A549 (cell line): ENCODE measurements at regions not wholly inside any gene's neighbourhood (a gene's known extent, or its start where the extent isn't known, plus 50 kb on each side); places are given as distances from the start of the nearest gene placed in this dataset.
"Not testable (repeated sequence)": the region's sequence is repeated elsewhere in the genome, so short reads cannot be mapped to it uniquely, and the experiment has no call there.

Experiments used
- ATAC-seq, 2 experiments: fragments of 200-7000 bp in 1 of 2; fragments of >200 bp in 1 of 2; cut with Nextera tagmentation in 1 of 2; cut with Tn5 transposase in 1 of 2; 3 replicates each; pipeline versions ENCODE4 v1.8.0 to v1.9.1; 2018 to 2020; ENCODE audit warnings: mild to moderate bottlenecking in 1 of 2, moderate library complexity in 1 of 2
- CTCF ChIA-PET: fragments of 300-600 bp; sonication (Branson Sonifier 250); formaldehyde crosslinking; extraction: SDS; loops from one replicate; lab custom pipeline; 2021; ENCODE audit warnings: antibody characterized with exemption, inconsistent platforms; lab: Yijun Ruan, JAX
- POLR2A ChIA-PET: fragments of 350-600 bp; formaldehyde crosslinking; extraction: SDS; loops from one replicate; lab custom pipeline; 2021; ENCODE audit warnings: antibody characterized with exemption, inconsistent platforms; lab: Yijun Ruan, JAX
- DNase-seq, 2 experiments: peaks; one replicate each; pipeline versions ENCODE4 v3.0.0 to v3.0.0-alpha.2; 2011 to 2016; ENCODE audit warnings: low read depth in 1 of 2, low spot score in 1 of 2
- FAIRE-seq: peaks from 2 replicates; lab custom pipeline; 2011; peaks lifted over from hg19 to GRCh38; lab: Jason Lieb, UNC
- H3K27ac ChIP-seq, 2 experiments: fragments of >200 bp; sonication (Bioruptor Twin); formaldehyde crosslinking; 3 replicates each; pipeline ENCODE4 v1.5.1; 2016 to 2017
- H3K4me1 ChIP-seq: fragments of >200 bp; sonication (Bioruptor Twin); formaldehyde crosslinking; 3 replicates; pipeline ENCODE4 v1.6.1; 2016
- H3K4me2 ChIP-seq: fragments of >200 bp; sonication (Bioruptor Twin); formaldehyde crosslinking; 3 replicates; pipeline ENCODE4 v1.6.1; 2016
- H3K4me3 ChIP-seq: fragments of >200 bp; sonication (Bioruptor Twin); formaldehyde crosslinking; 3 replicates; pipeline ENCODE4 v1.5.1; 2016
- H3K9me3 ChIP-seq: fragments of >200 bp; sonication (Bioruptor Twin); formaldehyde crosslinking; 3 replicates; pipeline ENCODE4 v1.6.1; 2016
- CBX8 ChIP-seq: fragments of 200-600 bp; sonication (generic); IDR thresholded peaks from 2 replicates; pipeline ENCODE4 v1.6.1; 2016
- EHF ChIP-seq: fragments of 250-450 bp; sonication (Bioruptor Pico); IDR thresholded peaks from 2 replicates; pipeline ENCODE4 v1.5.0; 2020; ENCODE audit warnings: mild to moderate bottlenecking
- EHMT2 ChIP-seq: fragments of 200-600 bp; sonication (generic); IDR thresholded peaks from 2 replicates; pipeline ENCODE4 v1.6.1; 2016; ENCODE audit warnings: antibody characterized with exemption, low read depth, mild to moderate bottlenecking, moderate library complexity
- FOSL2 ChIP-seq, 2 experiments: fragments of 450-650 bp in 1 of 2; fragments of >200 bp in 1 of 2; sonication (Bioruptor Twin) in 1 of 2; formaldehyde crosslinking; IDR thresholded peaks; 2 replicates each; pipeline versions ENCODE4 v1.5.0 to v1.6.1; 2016 to 2020; ENCODE audit warnings: mild to moderate bottlenecking in 1 of 2, moderate library complexity in 1 of 2
- HEYL ChIP-seq: fragments of 250-450 bp; sonication (Bioruptor Pico); IDR thresholded peaks from 2 replicates; pipeline ENCODE4 v1.8.0; 2021; ENCODE audit warnings: mild to moderate bottlenecking, moderate library complexity
- HOXA7 ChIP-seq: fragments of 250-450 bp; sonication (Bioruptor Pico); IDR thresholded peaks from 2 replicates; pipeline ENCODE4 v1.5.0; 2020; ENCODE audit warnings: mild to moderate bottlenecking, moderate library complexity
- HOXB5 ChIP-seq: fragments of 250-450 bp; sonication (Bioruptor Pico); IDR thresholded peaks from 2 replicates; pipeline ENCODE4 v1.5.0; 2020; ENCODE audit warnings: mild to moderate bottlenecking, moderate library complexity
- MAZ ChIP-seq: fragments of 150-350 bp; IDR thresholded peaks from 2 replicates; pipeline ENCODE4 v1.6.1; 2014; ENCODE audit warnings: antibody characterized with exemption, low read depth, low read length, borderline replicate concordance
- MYC ChIP-seq: IDR thresholded peaks from 2 replicates; pipeline ENCODE4 v1.6.1; 2012; ENCODE audit warnings: mild to moderate bottlenecking, inconsistent platforms, low read length, improper control_type of control experiment, borderline replicate concordance
- NFE2L2 ChIP-seq: fragments of 150-350 bp; conservative IDR thresholded peaks from 2 replicates; pipeline ENCODE4 v1.6.1; 2014; ENCODE audit warnings: low read length
- NR3C1 ChIP-seq: fragments of >200 bp; sonication (Bioruptor Twin); formaldehyde crosslinking; IDR thresholded peaks from 3 replicates; pipeline ENCODE4 v1.6.1; 2017
- POLR2AphosphoS2 ChIP-seq: conservative IDR thresholded peaks from 2 replicates; pipeline ENCODE4 v1.6.1; 2012; ENCODE audit warnings: low read length, improper control_type of control experiment, inconsistent platforms
- RAD21 ChIP-seq, 2 experiments: fragments of >200 bp in 1 of 2; sonication (Bioruptor Twin) in 1 of 2; formaldehyde crosslinking in 1 of 2; IDR thresholded peaks in 1 of 2; conservative IDR thresholded peaks in 1 of 2; 2 replicates in 1 of 2; 3 replicates in 1 of 2; pipeline ENCODE4 v1.6.1; 2012 to 2018; ENCODE audit warnings: inconsistent platforms in 1 of 2
- RFX5 ChIP-seq: fragments of 450-650 bp; IDR thresholded peaks from 2 replicates; pipeline ENCODE4 v1.7.1; 2014; ENCODE audit warnings: antibody characterized with exemption, mild to moderate bottlenecking, moderate library complexity
- WGBS: methylation state at CpG from one replicate; pipeline ENCODE4 v1.1.6; 2017; ENCODE audit errors: missing lambda C conversion rate; 5-methylcytosine and 5-hydroxymethylcytosine counted together
- TF ChIP-seq, protein P1 (sequence below): fragments of 200-600 bp; sonication (generic); IDR thresholded peaks from 2 replicates; pipeline ENCODE4 v1.6.1; 2016; ENCODE audit warnings: antibody characterized with exemption, mild to moderate bottlenecking, moderate library complexity
- TF ChIP-seq, protein P2 (sequence below): fragments of 150-350 bp; IDR thresholded peaks from 2 replicates; pipeline ENCODE4 v1.6.1; 2014; ENCODE audit warnings: low read depth, mild to moderate bottlenecking, low read length

- FAIRE-seq, H3K4me2 ChIP-seq, POLR2A ChIA-PET, H3K4me3 ChIP-seq, DNase-seq, H3K27ac ChIP-seq, CTCF ChIA-PET, H3K4me1 ChIP-seq, ATAC-seq: not testable (repeated sequence)
- H3K9me3 ChIP-seq, result peaks cover 12% of the 10 kb centered on the region; the same call in 1 of the 3 replicates
- WGBS, result 18% methylated on average over 17 of the region's 17 CpGs
Measured at GRCh38 chr2:89795530-89795929, 1104.1 kb downstream of the RPIA start.

- FAIRE-seq (no peak), ATAC-seq (no peak), DNase-seq (no peak)
- ChIA-PET CTCF (no interaction called here), POLR2A (no interaction called here)
- Histone ChIP-seq H3K4me3 (no peak overlapping the region), H3K4me1 (no peaks in the 10 kb centered on the region), H3K27ac (no peak overlapping the region), H3K4me2 (no peak overlapping the region), H3K9me3 (peaks cover 12% of the 10 kb centered on the region; the same call in 1 of the 3 replicates)
- 17% methylated on average over 15 of the region's 15 CpGs for WGBS
- TF ChIP-seq HOXB5 (no peak), NFE2L2 (no peak), RFX5 (no peak), NR3C1 (no peak), HOXA7 (CRISPR knock-in tag) (no peak), CBX8 (no peak), FOSL2 (IDR thresholded peaks at IDR 0.05) (no peak), FOSL2 (CRISPR knock-in tag; IDR thresholded peaks at IDR 0.05) (no peak), MAZ (no peak), HEYL (CRISPR knock-in tag) (no peak), EHF (CRISPR knock-in tag) (no peak), RAD21 (conservative IDR thresholded peaks at IDR 0.05 in 1 of 2, IDR thresholded peaks at IDR 0.05 in 1 of 2) (no peak), MYC (no peak), EHMT2 (no peak), POLR2AphosphoS2 (no peak)
- TF ChIP-seq, protein P1, sequence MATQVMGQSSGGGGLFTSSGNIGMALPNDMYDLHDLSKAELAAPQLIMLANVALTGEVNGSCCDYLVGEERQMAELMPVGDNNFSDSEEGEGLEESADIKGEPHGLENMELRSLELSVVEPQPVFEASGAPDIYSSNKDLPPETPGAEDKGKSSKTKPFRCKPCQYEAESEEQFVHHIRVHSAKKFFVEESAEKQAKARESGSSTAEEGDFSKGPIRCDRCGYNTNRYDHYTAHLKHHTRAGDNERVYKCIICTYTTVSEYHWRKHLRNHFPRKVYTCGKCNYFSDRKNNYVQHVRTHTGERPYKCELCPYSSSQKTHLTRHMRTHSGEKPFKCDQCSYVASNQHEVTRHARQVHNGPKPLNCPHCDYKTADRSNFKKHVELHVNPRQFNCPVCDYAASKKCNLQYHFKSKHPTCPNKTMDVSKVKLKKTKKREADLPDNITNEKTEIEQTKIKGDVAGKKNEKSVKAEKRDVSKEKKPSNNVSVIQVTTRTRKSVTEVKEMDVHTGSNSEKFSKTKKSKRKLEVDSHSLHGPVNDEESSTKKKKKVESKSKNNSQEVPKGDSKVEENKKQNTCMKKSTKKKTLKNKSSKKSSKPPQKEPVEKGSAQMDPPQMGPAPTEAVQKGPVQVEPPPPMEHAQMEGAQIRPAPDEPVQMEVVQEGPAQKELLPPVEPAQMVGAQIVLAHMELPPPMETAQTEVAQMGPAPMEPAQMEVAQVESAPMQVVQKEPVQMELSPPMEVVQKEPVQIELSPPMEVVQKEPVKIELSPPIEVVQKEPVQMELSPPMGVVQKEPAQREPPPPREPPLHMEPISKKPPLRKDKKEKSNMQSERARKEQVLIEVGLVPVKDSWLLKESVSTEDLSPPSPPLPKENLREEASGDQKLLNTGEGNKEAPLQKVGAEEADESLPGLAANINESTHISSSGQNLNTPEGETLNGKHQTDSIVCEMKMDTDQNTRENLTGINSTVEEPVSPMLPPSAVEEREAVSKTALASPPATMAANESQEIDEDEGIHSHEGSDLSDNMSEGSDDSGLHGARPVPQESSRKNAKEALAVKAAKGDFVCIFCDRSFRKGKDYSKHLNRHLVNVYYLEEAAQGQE, result no peak
- TF ChIP-seq, protein P2, sequence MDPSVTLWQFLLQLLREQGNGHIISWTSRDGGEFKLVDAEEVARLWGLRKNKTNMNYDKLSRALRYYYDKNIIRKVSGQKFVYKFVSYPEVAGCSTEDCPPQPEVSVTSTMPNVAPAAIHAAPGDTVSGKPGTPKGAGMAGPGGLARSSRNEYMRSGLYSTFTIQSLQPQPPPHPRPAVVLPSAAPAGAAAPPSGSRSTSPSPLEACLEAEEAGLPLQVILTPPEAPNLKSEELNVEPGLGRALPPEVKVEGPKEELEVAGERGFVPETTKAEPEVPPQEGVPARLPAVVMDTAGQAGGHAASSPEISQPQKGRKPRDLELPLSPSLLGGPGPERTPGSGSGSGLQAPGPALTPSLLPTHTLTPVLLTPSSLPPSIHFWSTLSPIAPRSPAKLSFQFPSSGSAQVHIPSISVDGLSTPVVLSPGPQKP, result no peak
- TF ChIP-seq, all 56 proteins: peak for 0
Measured at GRCh38 chr2:89797320-89798038, 1106.0 kb downstream of the RPIA start.

GRCh38 chr2:89801207-89801606 lies 1109.7 kb downstream of the RPIA start:
- H3K4me3 ChIP-seq, H3K27ac ChIP-seq, H3K4me2 ChIP-seq, ATAC-seq, POLR2A ChIA-PET, H3K4me1 ChIP-seq, FAIRE-seq, CTCF ChIA-PET, DNase-seq: not testable (repeated sequence)
- H3K9me3 ChIP-seq, result peaks cover 34% of the 10 kb centered on the region; the same call in 2 of the 3 replicates
- 6% methylated on average over 18 of the region's 18 CpGs for WGBS

DNA sequence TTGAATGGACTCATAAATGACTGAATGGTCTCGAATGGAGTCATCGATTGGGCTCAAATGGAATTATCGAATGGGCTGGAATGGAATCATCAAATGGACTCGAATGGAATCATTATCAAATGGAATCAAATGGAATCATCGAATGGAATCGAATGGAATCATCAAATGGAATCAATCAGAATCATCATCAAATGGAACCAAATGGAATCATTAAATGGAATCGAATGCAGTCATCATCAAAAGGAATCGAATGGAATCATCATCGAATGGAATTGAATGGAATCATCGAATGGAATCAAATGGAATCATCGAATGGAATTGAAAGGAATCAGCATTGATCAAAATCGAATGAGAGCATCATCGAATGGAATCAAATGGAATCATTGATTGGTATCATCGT lies 1114.9 kb downstream of the RPIA start:
- ATAC-seq, FAIRE-seq, POLR2A ChIA-PET, CTCF ChIA-PET, H3K27ac ChIP-seq, DNase-seq, H3K4me1 ChIP-seq, H3K4me3 ChIP-seq, H3K4me2 ChIP-seq: not testable (repeated sequence)
- 8% methylated on average over 14 of the region's 14 CpGs for WGBS
- peaks cover 43% of the 10 kb centered on the region; the same call in 2 of the 3 replicates for H3K9me3 ChIP-seq
